Mesodermal cell (in vitro differentiated cells): ENCODE measurements at regions not wholly inside any gene's neighbourhood (a gene's known extent, or its start where the extent isn't known, plus 50 kb on each side); places are given as distances from the start of the nearest gene placed in this dataset.

ENCODE experiments used
- H3K27ac ChIP-seq: 2 replicates; pipeline ENCODE4 v1.7.0; 2013; ENCODE audit warnings: mild to moderate bottlenecking, low read depth, low read length, moderate library complexity; ENCODE audit not compliant: severe bottlenecking
- H3K36me3 ChIP-seq: 2 replicates; pipeline ENCODE4 v1.7.1; 2013; ENCODE audit warnings: mild to moderate bottlenecking, low read length, moderate library complexity; ENCODE audit not compliant: control insufficient read depth, insufficient read depth
- H3K4me1 ChIP-seq: one replicate; pipeline ENCODE4 v1.7.1; 2013; ENCODE audit warnings: mild to moderate bottlenecking, low read length; ENCODE audit not compliant: insufficient read depth, control insufficient read depth, poor library complexity, severe bottlenecking
- H3K4me3 ChIP-seq: 2 replicates; pipeline ENCODE4 v1.7.0; 2013; ENCODE audit warnings: low read length, control low read depth, mild to moderate bottlenecking; ENCODE audit not compliant: insufficient read depth, poor library complexity, severe bottlenecking; ENCODE audit errors: extremely low read depth
- H3K9me3 ChIP-seq: 2 replicates; pipeline ENCODE4 v1.7.1; 2013; ENCODE audit warnings: mild to moderate bottlenecking, low read length, moderate library complexity; ENCODE audit not compliant: control insufficient read depth
- WGBS, 2 experiments: methylation state at CpG; one replicate each; pipeline ENCODE4 v1.1.5; 2013; ENCODE audit warnings: missing lambda C conversion rate in 2 of 2; ENCODE audit not compliant: insufficient coverage in 2 of 2; 5-methylcytosine and 5-hydroxymethylcytosine counted together

DNA sequence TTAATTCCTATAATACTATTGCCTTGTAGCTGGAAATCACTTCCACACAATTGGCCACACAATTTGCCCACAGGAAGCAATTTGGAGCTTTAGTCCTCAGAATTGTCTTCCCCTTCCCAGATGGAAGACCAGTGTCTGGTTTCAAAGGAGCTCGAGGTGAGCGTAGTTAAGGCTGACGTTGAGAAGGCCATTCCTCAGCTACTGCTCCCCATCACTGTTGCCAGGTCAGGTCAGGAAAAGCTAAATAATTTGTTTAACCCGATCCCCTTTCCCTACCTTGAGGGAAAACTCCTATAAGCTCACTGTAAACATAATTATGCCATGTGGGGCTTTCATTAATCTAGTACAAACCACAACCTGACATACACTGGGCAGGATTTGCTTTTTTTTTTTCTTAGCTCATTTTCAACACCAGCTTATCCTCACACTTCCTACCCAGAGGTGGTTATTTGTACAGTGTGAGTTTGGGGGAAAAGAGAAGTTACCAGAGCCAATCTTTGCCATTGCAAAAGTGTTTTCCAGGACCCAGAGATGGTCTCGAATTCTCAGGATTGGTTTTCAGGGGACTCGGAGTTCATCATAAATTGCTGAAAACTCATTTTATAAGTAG, 242.7 kb downstream of the CLIC5 start:
- Histone ChIP-seq H3K9me3 (no peaks in the 10 kb centered on the region), H3K27ac (no peak overlapping the region), H3K4me1 (no peaks in the 10 kb centered on the region), H3K36me3 (no peaks in the 10 kb centered on the region), H3K4me3 (no peak overlapping the region)
- WGBS, 2 experiments = 82 to 90% methylated on average over 3 to 6 of the region's 6 CpGs

GRCh38 chr6:45772051-45772450, 243.6 kb downstream of the CLIC5 start:
- no peak overlapping the region for H3K27ac ChIP-seq
- H3K36me3 ChIP-seq = no peaks in the 10 kb centered on the region
- H3K4me3 ChIP-seq = no peak overlapping the region
- WGBS, 2 experiments = 100% methylated on average over 2 of the region's 4 CpGs; no CpG with 5 or more reads in 1 of the 2 experiments
- no peaks in the 10 kb centered on the region for H3K4me1 ChIP-seq
- H3K9me3 ChIP-seq = no peaks in the 10 kb centered on the region

- Histone ChIP-seq H3K9me3 (no peaks in the 10 kb centered on the region), H3K4me1 (no peaks in the 10 kb centered on the region), H3K27ac (no peak overlapping the region), H3K4me3 (no peak overlapping the region), H3K36me3 (no peaks in the 10 kb centered on the region)
These were observed 252.4 kb downstream of the CLIC5 start for GRCh38 chr6:45763281-45763680.

DNA sequence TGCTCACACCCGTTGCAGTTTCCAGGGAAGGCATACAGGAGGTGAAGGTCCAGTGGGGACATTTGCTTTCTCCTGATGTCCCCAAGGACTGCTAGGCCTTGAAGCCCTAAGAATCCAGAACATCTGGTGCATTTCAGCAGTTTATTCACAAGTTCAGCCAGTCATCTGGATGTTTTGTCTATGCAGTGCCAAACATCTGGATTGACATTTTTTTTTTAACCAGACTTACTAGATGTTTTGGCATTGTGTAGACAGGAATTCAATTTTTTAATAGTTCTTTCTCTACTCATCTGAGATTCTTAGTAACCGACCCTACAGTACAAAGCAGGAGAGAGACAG, 256.2 kb downstream of the CLIC5 start:
- no peak overlapping the region for H3K4me3 ChIP-seq
- 100% methylated on average over 1 of the region's 2 CpGs; no CpG with 5 or more reads in 1 of the 2 experiments for WGBS, 2 experiments
- no peaks in the 10 kb centered on the region for H3K4me1 ChIP-seq
- no peaks in the 10 kb centered on the region for H3K9me3 ChIP-seq
- no peaks in the 10 kb centered on the region for H3K36me3 ChIP-seq
- no peak overlapping the region for H3K27ac ChIP-seq

DNA sequence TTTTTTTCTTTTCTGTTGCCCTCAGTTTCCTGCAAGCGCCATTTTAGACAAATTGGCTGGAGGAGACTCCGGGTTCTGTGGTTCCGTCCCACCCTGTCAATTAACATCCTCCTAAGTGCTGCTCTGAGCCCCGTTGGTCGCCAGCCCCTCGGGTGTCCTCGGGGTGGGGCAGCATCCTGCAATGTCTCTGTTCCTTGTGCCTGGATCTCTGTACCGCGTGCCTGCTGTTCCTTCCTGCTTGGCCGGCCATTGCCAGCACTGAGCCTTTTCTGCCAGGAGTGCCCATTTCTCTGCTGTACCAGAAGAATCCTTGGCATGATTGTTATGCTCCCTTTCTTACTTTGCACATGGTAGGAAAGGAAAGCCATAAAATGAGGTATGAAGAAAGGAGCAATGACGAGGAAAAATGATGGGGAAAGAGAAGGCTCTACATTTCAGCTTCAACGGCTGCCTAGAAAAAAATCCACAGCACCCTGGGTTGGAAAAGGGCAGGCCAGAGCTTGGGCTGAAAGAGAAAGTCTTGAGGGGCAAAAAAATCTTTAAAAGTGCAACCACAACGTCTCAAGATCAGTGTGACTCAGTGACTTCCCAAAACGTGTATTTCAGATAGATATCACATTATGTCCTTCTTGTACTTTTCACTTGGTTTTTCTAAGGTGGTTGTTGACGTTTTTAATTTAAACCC, 256.7 kb downstream of the CLIC5 start:
- Histone ChIP-seq H3K27ac (no peak overlapping the region), H3K4me3 (no peak overlapping the region), H3K4me1 (no peaks in the 10 kb centered on the region), H3K9me3 (no peaks in the 10 kb centered on the region), H3K36me3 (no peaks in the 10 kb centered on the region)
- WGBS, 2 experiments = 92 to 96% methylated on average over 13 of the region's 15 CpGs

GRCh38 chr6:45757443-45758130, 258.1 kb downstream of the CLIC5 start:
- H3K4me3 ChIP-seq = no peak overlapping the region
- H3K27ac ChIP-seq = no peak overlapping the region
- H3K9me3 ChIP-seq = no peaks in the 10 kb centered on the region
- WGBS, 2 experiments = 93 to 94% methylated on average over 3 of the region's 3 CpGs
- no peaks in the 10 kb centered on the region for H3K36me3 ChIP-seq
- no peaks in the 10 kb centered on the region for H3K4me1 ChIP-seq

DNA sequence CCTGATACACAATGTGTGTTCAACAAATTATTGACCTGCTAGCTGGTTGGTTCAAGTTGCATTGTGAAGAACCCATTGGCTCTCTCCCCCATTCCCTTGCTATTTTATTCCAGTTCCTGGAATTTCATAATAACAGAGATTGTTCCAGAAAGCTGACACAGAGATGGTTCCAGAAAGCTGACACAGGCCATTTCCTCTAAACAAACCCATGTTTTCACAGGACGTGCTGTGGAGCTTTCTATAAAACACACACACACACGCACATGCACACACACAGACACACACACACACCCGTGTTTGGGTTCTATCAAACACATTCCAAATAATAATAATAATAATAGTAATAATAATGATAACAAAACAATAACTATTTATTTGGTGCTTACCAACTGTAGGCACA, 259.1 kb downstream of the CLIC5 start:
- Histone ChIP-seq H3K27ac (no peak overlapping the region), H3K4me3 (no peak overlapping the region), H3K9me3 (no peaks in the 10 kb centered on the region), H3K36me3 (no peaks in the 10 kb centered on the region), H3K4me1 (no peaks in the 10 kb centered on the region)
- no CpG with 5 or more reads among the region's 3 CpGs for WGBS, 2 experiments

DNA sequence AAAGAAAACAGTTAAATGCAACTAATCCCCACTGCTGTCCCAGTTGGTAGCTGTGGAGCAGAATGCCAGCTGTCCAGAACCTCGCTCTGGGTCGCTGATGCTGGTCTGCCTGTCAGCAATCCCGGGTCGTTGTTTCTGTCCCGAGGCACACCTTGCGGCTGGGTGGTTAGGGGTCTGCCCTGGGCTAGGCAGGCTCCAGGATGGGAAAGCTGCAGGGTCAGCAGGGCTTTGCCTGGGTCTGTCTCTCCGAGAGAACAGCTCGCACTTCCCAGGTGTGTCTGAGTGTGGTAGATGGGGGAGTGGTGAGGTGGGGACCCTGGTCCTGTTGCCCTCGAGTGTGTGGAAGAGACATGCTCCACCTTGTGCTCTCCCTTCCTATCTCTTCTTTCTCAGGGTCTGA, 261.2 kb downstream of the CLIC5 start:
- Histone ChIP-seq H3K27ac (no peak overlapping the region), H3K9me3 (no peaks in the 10 kb centered on the region), H3K36me3 (no peaks in the 10 kb centered on the region), H3K4me3 (no peak overlapping the region), H3K4me1 (no peaks in the 10 kb centered on the region)
- WGBS, 2 experiments = 90 to 94% methylated on average over 7 to 8 of the region's 9 CpGs

DNA sequence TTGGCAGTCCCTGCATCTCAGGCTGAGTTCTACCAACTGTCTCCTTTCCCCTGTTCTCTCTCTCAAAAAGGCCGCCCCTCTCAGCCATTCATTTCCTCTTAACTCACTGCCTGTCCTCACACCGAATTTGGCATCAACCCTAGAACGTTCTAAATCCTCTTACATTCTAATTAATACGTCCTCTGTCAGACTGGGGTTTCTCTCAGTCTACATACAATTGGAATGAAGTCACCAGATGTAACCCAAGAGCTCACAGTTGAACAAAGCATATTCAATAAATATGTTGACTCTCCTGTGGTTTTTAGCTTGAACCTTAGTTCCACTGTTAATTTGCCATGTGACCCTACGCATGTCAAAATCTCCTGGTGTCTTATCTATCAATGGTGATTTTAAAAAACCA, 269.6 kb downstream of the CLIC5 start:
- H3K27ac ChIP-seq = no peak overlapping the region
- 91 to 95% methylated on average over 3 of the region's 5 CpGs for WGBS, 2 experiments
- no peaks in the 10 kb centered on the region for H3K36me3 ChIP-seq
- peaks cover 8% of the 10 kb centered on the region for H3K9me3 ChIP-seq
- no peak overlapping the region for H3K4me3 ChIP-seq
- H3K4me1 ChIP-seq = peaks cover 7% of the 10 kb centered on the region

GRCh38 chr6:45743028-45743615, 272.5 kb downstream of the CLIC5 start:
- Histone ChIP-seq H3K27ac (no peak overlapping the region), H3K9me3 (peaks cover 8% of the 10 kb centered on the region), H3K4me1 (peaks cover 7% of the 10 kb centered on the region), H3K4me3 (no peak overlapping the region), H3K36me3 (no peaks in the 10 kb centered on the region)
- WGBS, 2 experiments = 98 to 100% methylated on average over 6 to 7 of the region's 7 CpGs

GRCh38 chr6:45742591-45742990, 273.1 kb downstream of the CLIC5 start:
- Histone ChIP-seq H3K4me3 (no peak overlapping the region), H3K4me1 (peaks cover 7% of the 10 kb centered on the region), H3K36me3 (no peaks in the 10 kb centered on the region), H3K27ac (no peak overlapping the region), H3K9me3 (peaks cover 3% of the 10 kb centered on the region)
- 75% methylated on average over 2 to 4 of the region's 4 CpGs for WGBS, 2 experiments
